H1 (cell line): ENCODE measurements at regions not wholly inside any gene's neighbourhood (a gene's known extent, or its start where the extent isn't known, plus 50 kb on each side); places are given as distances from the start of the nearest gene placed in this dataset.

Source experiments
- CTCF ChIA-PET: fragments of 300-600 bp; sonication (Branson Sonifier 250); formaldehyde crosslinking; loops from one replicate; lab custom pipeline; 2021; ENCODE audit not compliant: partially characterized antibody; lab: Charles Lee
- POLR2A ChIA-PET: fragments of 300-600 bp; sonication (Branson Sonifier 250); formaldehyde crosslinking; loops from one replicate; lab custom pipeline; 2021; ENCODE audit warnings: inconsistent platforms; ENCODE audit not compliant: partially characterized antibody; lab: Charles Lee
- DNase-seq, 2 experiments: peaks; one replicate each; pipeline versions ENCODE4 v3.0.0 to v3.0.0-alpha.2; 2010 to 2022; ENCODE audit warnings: low spot score in 2 of 2, low read depth in 1 of 2, mixed read lengths in 1 of 2
- FAIRE-seq: peaks from 2 replicates; lab custom pipeline; 2011; peaks lifted over from hg19 to GRCh38; lab: Jason Lieb, UNC
- H2AFZ ChIP-seq: 2 replicates; pipeline ENCODE4 v1.8.1; 2012; ENCODE audit warnings: low read length, inconsistent platforms
- H2AK5ac ChIP-seq: 2 replicates; pipeline ENCODE4 v1.6.1; 2013; ENCODE audit warnings: low read depth, low read length
- H2BK120ac ChIP-seq: replicated peaks from 2 replicates; pipeline ENCODE3; 2013; ENCODE audit warnings: low read depth, low read length, inconsistent platforms
- H2BK12ac ChIP-seq: 2 replicates; pipeline ENCODE4 v1.6.1; 2013; ENCODE audit warnings: low read depth, low read length
- H2BK15ac ChIP-seq: 2 replicates; pipeline ENCODE4 v1.6.1; 2013; ENCODE audit warnings: low read length
- H2BK20ac ChIP-seq: 2 replicates; pipeline ENCODE4 v1.6.1; 2013; ENCODE audit warnings: low read length
- H2BK5ac ChIP-seq: 2 replicates; pipeline ENCODE4 v1.6.1; 2013; ENCODE audit warnings: low read depth, low read length
- H3K14ac ChIP-seq: 2 replicates; pipeline ENCODE4 v1.6.1; 2013; ENCODE audit warnings: inconsistent platforms; ENCODE audit not compliant: insufficient read length
- H3K18ac ChIP-seq: 2 replicates; pipeline ENCODE4 v1.6.1; 2013; ENCODE audit warnings: low read length; ENCODE audit errors: extremely low read depth
- H3K23ac ChIP-seq: 2 replicates; pipeline ENCODE4 v1.6.1; 2013; ENCODE audit warnings: inconsistent platforms; ENCODE audit not compliant: insufficient read length
- H3K23me2 ChIP-seq: 2 replicates; pipeline ENCODE4 v1.6.1; 2013; ENCODE audit warnings: low read depth, low read length
- H3K27ac ChIP-seq: 2 replicates; pipeline ENCODE4 v1.6.1; 2011; ENCODE audit warnings: low read depth, low read length, inconsistent platforms
- H3K27me3 ChIP-seq, 4 experiments: replicated peaks in 1 of 4; 1 replicate in 1 of 4; 2 replicates in 3 of 4; pipeline versions ENCODE4 v1.6.1 to v1.8.1; 2011 to 2013; ENCODE audit warnings: low read length in 3 of 4, mild to moderate bottlenecking in 3 of 4, inconsistent platforms in 2 of 4, mixed read lengths in 2 of 4, moderate library complexity in 1 of 4; ENCODE audit not compliant: control insufficient read depth in 3 of 4, insufficient read depth in 3 of 4; ENCODE audit errors: extremely low read depth in 1 of 4
- H3K36me3 ChIP-seq, 4 experiments: 2 replicates each; pipeline versions ENCODE4 v1.6.1 to v1.8.1; 2011 to 2013; ENCODE audit warnings: mild to moderate bottlenecking in 4 of 4, low read length in 3 of 4, moderate library complexity in 2 of 4, control low read depth in 1 of 4, inconsistent platforms in 1 of 4; ENCODE audit not compliant: insufficient read depth in 4 of 4, control insufficient read depth in 2 of 4
- H3K4ac ChIP-seq: replicated peaks from 2 replicates; pipeline ENCODE3; 2013; ENCODE audit warnings: low read length, low read depth, mixed read lengths, inconsistent platforms; ENCODE audit not compliant: insufficient read length
- H3K4me1 ChIP-seq, 4 experiments: replicated peaks in 1 of 4; 1 replicate in 1 of 4; 2 replicates in 3 of 4; pipeline versions ENCODE4 v1.6.1 to v1.8.1; 2011 to 2013; ENCODE audit warnings: low read length in 3 of 4, inconsistent platforms in 2 of 4, mixed read lengths in 1 of 4; ENCODE audit not compliant: insufficient read depth in 4 of 4, control insufficient read depth in 3 of 4
- H3K4me2 ChIP-seq, 2 experiments: 2 replicates each; pipeline versions ENCODE4 v1.6.1 to v1.8.1; 2011 to 2013; ENCODE audit warnings: low read depth in 2 of 2, low read length in 2 of 2, control low read depth in 1 of 2, inconsistent platforms in 1 of 2, mild to moderate bottlenecking in 1 of 2; ENCODE audit not compliant: insufficient read depth in 1 of 2
- H3K4me3 ChIP-seq, 4 experiments: fragments of 200-600, 300-600 bp in 1 of 4; sonication (generic), shearing (Covaris generic), sonication (Bioruptor Twin) in 1 of 4; 2 replicates each; pipeline versions ENCODE4 v1.5.1 to v1.8.1; 2011 to 2016; ENCODE audit warnings: low read length in 4 of 4, low read depth in 3 of 4, control low read depth in 2 of 4, inconsistent platforms in 2 of 4, mild to moderate bottlenecking in 2 of 4, mixed read lengths in 1 of 4, moderate library complexity in 1 of 4; ENCODE audit not compliant: insufficient read depth in 2 of 4; ENCODE audit errors: extremely low read depth in 1 of 4
- H3K56ac ChIP-seq: replicated peaks from 2 replicates; pipeline ENCODE3; 2013; ENCODE audit warnings: low read depth, mild to moderate bottlenecking, mixed read lengths, low read length, inconsistent platforms; ENCODE audit not compliant: insufficient read length
- H3K79me1 ChIP-seq: 2 replicates; pipeline ENCODE4 v1.6.1; 2013; ENCODE audit warnings: low read depth, low read length, control low read depth
- H3K79me2 ChIP-seq, 2 experiments: 2 replicates each; pipeline versions ENCODE4 v1.6.1 to v1.8.1; 2012 to 2013; ENCODE audit warnings: low read length in 2 of 2, mild to moderate bottlenecking in 2 of 2, inconsistent platforms in 1 of 2; ENCODE audit not compliant: insufficient read depth in 2 of 2, control insufficient read depth in 1 of 2
- H3K9ac ChIP-seq, 4 experiments: replicated peaks in 1 of 4; 1 replicate in 1 of 4; 2 replicates in 3 of 4; pipeline versions ENCODE4 v1.6.1 to v1.8.1; 2011 to 2013; ENCODE audit warnings: low read depth in 3 of 4, low read length in 3 of 4, control low read depth in 2 of 4, mild to moderate bottlenecking in 2 of 4, moderate library complexity in 2 of 4, inconsistent platforms in 1 of 4; ENCODE audit errors: extremely low read depth in 1 of 4
- H3K9me3 ChIP-seq, 2 experiments: 2 replicates each; pipeline versions ENCODE4 v1.6.1 to v1.8.1; 2012 to 2013; ENCODE audit warnings: mild to moderate bottlenecking in 2 of 2, moderate library complexity in 2 of 2, control low read depth in 1 of 2, inconsistent platforms in 1 of 2, low read depth in 1 of 2, low read length in 1 of 2, mixed read lengths in 1 of 2; ENCODE audit not compliant: insufficient read depth in 2 of 2
- H4K20me1 ChIP-seq, 2 experiments: replicated peaks in 1 of 2; 2 replicates each; pipeline versions ENCODE3 to v1.8.1; 2011 to 2013; ENCODE audit warnings: inconsistent platforms in 2 of 2, low read length in 2 of 2, mild to moderate bottlenecking in 1 of 2; ENCODE audit not compliant: insufficient read depth in 2 of 2, control insufficient read depth in 1 of 2
- H4K5ac ChIP-seq: 2 replicates; pipeline ENCODE4 v1.6.1; 2013; ENCODE audit warnings: low read length, low read depth, mixed read lengths, inconsistent platforms; ENCODE audit not compliant: insufficient read length
- H4K8ac ChIP-seq: 2 replicates; pipeline ENCODE4 v1.8.0; 2013; ENCODE audit warnings: mild to moderate bottlenecking, moderate library complexity, low read length, inconsistent platforms; ENCODE audit not compliant: insufficient read depth; ENCODE audit errors: extremely low read depth
- H4K91ac ChIP-seq: replicated peaks from 2 replicates; pipeline ENCODE3; 2013; ENCODE audit warnings: low read length, mixed read lengths, inconsistent platforms; ENCODE audit not compliant: insufficient read length
- CEBPB ChIP-seq: IDR thresholded peaks from 2 replicates; pipeline ENCODE4 v1.6.1; 2012; ENCODE audit warnings: low read depth, low read length
- CREB1 ChIP-seq: IDR thresholded peaks from 2 replicates; pipeline ENCODE4 v1.6.1; 2012; ENCODE audit warnings: inconsistent platforms
- RNF2 ChIP-seq: fragments of 200-900, 300-1000 bp; sonication (generic); IDR thresholded peaks from 2 replicates; pipeline ENCODE4 v1.7.1; 2016; ENCODE audit warnings: borderline replicate concordance, low read depth, mild to moderate bottlenecking, antibody characterized with exemption, low read length; ENCODE audit not compliant: poor library complexity, severe bottlenecking; ENCODE audit errors: missing control alignments
- SAP30 ChIP-seq: fragments of 300-600 bp; sonication (generic); IDR thresholded peaks from 2 replicates; pipeline ENCODE4 v1.7.1; 2012; ENCODE audit warnings: low read length, moderate library complexity, mild to moderate bottlenecking, inconsistent platforms; ENCODE audit not compliant: insufficient read depth, insufficient replicate concordance
- WGBS, 2 experiments: shearing (Covaris generic) in 1 of 2; methylation state at CpG; one replicate each; pipeline versions ENCODE4 v1.1.6 to v1.1.7; 2013 to 2015; ENCODE audit warnings: low lambda C conversion rate in 2 of 2, mixed read lengths in 2 of 2, inconsistent platforms in 1 of 2, low coverage in 1 of 2, missing lambda C conversion rate in 1 of 2; ENCODE audit not compliant: insufficient replicate concordance in 2 of 2, insufficient coverage in 1 of 2, insufficient read length in 1 of 2; ENCODE audit errors: extremely low coverage in 1 of 2, missing lambda C conversion rate in 1 of 2; 5-methylcytosine and 5-hydroxymethylcytosine counted together

GRCh38 chr11:96752221-96752620 lies 362.4 kb downstream of the JRKL start:
- Histone ChIP-seq H3K4me1 (no peaks in the 10 kb centered on the region), H4K91ac (no peak overlapping the region), H3K18ac (no peak overlapping the region), H3K4me2 (no peak overlapping the region), H2AK5ac (no peak overlapping the region), H2BK20ac (no peak overlapping the region), H2AFZ (no peak overlapping the region), H3K56ac (no peak overlapping the region), H3K79me1 (no peaks in the 10 kb centered on the region), H3K79me2 (no peaks in the 10 kb centered on the region), H2BK12ac (no peak overlapping the region), H3K27me3 (no peaks in the 10 kb centered on the region), H2BK120ac (no peak overlapping the region), H4K8ac (no peak overlapping the region), H3K27ac (no peak overlapping the region), H3K9ac (no peak overlapping the region), H2BK5ac (no peak overlapping the region), H3K4ac (no peak overlapping the region), H3K23me2 (no peaks in the 10 kb centered on the region), H3K14ac (no peak overlapping the region), H4K20me1 (no peaks in the 10 kb centered on the region), H3K36me3 (no peaks in the 10 kb centered on the region), H3K4me3 (no peak overlapping the region), H4K5ac (no peak overlapping the region), H3K23ac (no peak overlapping the region), H2BK15ac (no peak overlapping the region), H3K9me3 (no peaks in the 10 kb centered on the region)
- 91% methylated on average over 2 of the region's 2 CpGs; no CpG with 5 or more reads in 1 of the 2 experiments for WGBS, 2 experiments
- FAIRE-seq (no peak), DNase-seq (no peak)
- ChIA-PET CTCF (no interaction called here), POLR2A (no interaction called here)
- no peak for TF ChIP-seq CREB1
- no peak for TF ChIP-seq SAP30
- no peak for TF ChIP-seq RNF2
- no peak for TF ChIP-seq CEBPB
